SK-N-MC (cell line): ENCODE measurements at regions not wholly inside any gene's neighbourhood (a gene's known extent, or its start where the extent isn't known, plus 50 kb on each side); places are given as distances from the start of the nearest gene placed in this dataset.
"Not testable (repeated sequence)": the region's sequence is repeated elsewhere in the genome, so short reads cannot be mapped to it uniquely, and the experiment has no call there.

Experiments used
- DNase-seq: peaks from one replicate; pipeline ENCODE4 v3.0.0-alpha.2; 2011; ENCODE audit warnings: low read depth, low spot score
- H3K27ac ChIP-seq: fragments of 200-600 bp; sonication (generic); 2 replicates; pipeline ENCODE4 v1.5.1; 2016; ENCODE audit warnings: mixed run types
- H3K36me3 ChIP-seq: fragments of 200-600 bp; sonication (generic); 2 replicates; pipeline ENCODE4 v1.6.1; 2017; ENCODE audit warnings: antibody characterized with exemption, low read length, mixed read lengths; ENCODE audit not compliant: insufficient read depth
- H3K4me3 ChIP-seq: fragments of 200-600 bp; sonication (generic); 2 replicates; pipeline ENCODE4 v1.5.1; 2016
- H3K9ac ChIP-seq: fragments of 200-600 bp; sonication (generic); 2 replicates; pipeline ENCODE4 v1.8.0; 2017; ENCODE audit warnings: mixed run types, mixed read lengths; ENCODE audit not compliant: insufficient read length
- H3K9me3 ChIP-seq: fragments of 200-600 bp; sonication (generic); 2 replicates; pipeline ENCODE4 v1.6.1; 2017; ENCODE audit warnings: low read depth, mild to moderate bottlenecking, antibody characterized with exemption, low read length, moderate library complexity, mixed read lengths
- EZH2 ChIP-seq: fragments of 200-600 bp; sonication (generic); IDR thresholded peaks from one replicate; pipeline ENCODE4 v1.6.1; 2017; ENCODE audit warnings: antibody characterized with exemption
- FOXP2 ChIP-seq: optimal IDR thresholded peaks from 2 replicates; pipeline ENCODE3; 2011; ENCODE audit warnings: mild to moderate bottlenecking, moderate library complexity; ENCODE audit not compliant: insufficient read depth; ENCODE audit errors: extremely low read length, control extremely low read depth
- POLR2AphosphoS5 ChIP-seq: IDR thresholded peaks from 2 replicates; pipeline ENCODE4 v1.6.1; 2012; ENCODE audit warnings: mild to moderate bottlenecking, low read depth, low read length, borderline replicate concordance

DNA sequence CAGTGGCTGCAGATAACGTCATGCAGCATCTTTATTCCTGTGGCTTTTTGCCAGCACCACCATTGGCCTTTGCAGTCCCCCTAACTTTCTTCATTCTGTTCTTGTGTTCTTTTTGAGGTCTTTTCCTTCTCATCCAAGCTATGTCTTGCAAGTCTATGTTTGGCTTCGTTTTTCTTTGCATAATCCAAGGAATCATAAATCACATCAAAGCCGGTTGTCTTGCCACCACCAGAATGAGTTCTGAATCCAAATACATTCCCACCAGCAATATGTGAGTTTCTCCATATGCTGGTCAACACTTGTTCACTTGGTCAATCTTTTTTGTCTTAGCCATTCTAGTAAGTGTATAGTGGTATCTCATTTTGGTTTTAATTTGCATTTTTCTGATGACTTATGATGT lies 70.6 kb upstream of the AK4 start:
- Histone ChIP-seq H3K9me3 (no peaks in the 10 kb centered on the region), H3K36me3 (no peaks in the 10 kb centered on the region), H3K27ac (no peak overlapping the region), H3K4me3 (no peak overlapping the region), H3K9ac (no peak overlapping the region)
- no peak for TF ChIP-seq POLR2AphosphoS5
- TF ChIP-seq FOXP2 = no peak
- no peak for TF ChIP-seq EZH2
- DNase-seq = no peak

DNA sequence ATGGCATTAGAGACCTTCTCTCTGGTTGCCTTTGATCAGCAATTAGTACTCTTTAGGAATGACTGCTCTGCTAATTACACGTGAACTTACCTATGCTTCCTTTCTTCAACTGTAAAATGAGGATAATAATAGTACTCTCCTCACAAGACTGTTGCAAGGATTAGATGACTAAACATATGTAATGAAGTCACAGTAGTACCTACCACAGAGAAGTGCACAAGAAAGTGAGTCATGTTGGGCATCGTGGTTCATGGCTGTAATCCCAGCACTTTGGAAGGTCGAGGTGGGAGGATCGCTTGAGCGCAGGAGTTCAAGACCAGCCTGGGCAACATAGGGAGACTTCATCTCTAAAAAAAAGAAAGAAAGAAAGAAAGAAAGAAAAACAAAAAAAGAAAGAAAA lies 68.1 kb upstream of the AK4 start:
- DNase-seq = no peak
- H3K4me3 ChIP-seq = no peak overlapping the region
- TF ChIP-seq FOXP2 (no peak), EZH2 (no peak), POLR2AphosphoS5 (no peak)
- no peak overlapping the region for H3K27ac ChIP-seq
- H3K9ac ChIP-seq = no peak overlapping the region
- no peaks in the 10 kb centered on the region for H3K9me3 ChIP-seq
- no peaks in the 10 kb centered on the region for H3K36me3 ChIP-seq

DNA sequence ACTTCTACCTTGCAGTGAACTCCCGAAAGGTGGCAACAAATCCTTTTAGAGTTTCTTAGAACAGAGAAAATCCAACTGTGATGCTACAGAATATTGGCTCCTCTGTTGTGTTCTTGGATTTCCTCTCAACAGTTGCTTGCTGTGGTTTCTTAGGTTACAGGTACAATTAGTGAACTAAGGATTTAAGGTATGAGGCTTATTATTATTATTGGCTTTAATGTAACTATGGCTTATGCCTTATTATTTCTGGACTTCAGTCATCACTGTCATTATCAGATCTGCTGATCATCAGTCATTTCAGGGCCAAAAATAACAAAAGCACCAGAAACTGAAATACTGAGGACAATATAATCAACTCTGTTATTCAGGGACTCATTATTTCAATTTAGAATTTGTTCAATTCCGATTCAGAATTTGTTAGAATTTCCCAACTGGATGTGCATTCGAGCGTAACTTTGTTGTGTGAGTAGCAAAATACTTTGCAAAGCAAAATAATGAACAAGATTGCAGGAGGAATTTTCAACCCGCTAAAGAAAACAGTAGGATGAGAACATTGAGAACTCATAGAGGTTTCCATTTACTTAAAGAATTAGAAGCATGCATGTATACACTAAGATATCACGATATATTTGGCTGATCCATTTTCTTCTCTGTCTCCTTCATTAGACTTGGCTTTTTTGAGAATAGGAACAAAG lies 65.5 kb upstream of the AK4 start:
- TF ChIP-seq EZH2 (no peak), FOXP2 (no peak), POLR2AphosphoS5 (no peak)

DNA sequence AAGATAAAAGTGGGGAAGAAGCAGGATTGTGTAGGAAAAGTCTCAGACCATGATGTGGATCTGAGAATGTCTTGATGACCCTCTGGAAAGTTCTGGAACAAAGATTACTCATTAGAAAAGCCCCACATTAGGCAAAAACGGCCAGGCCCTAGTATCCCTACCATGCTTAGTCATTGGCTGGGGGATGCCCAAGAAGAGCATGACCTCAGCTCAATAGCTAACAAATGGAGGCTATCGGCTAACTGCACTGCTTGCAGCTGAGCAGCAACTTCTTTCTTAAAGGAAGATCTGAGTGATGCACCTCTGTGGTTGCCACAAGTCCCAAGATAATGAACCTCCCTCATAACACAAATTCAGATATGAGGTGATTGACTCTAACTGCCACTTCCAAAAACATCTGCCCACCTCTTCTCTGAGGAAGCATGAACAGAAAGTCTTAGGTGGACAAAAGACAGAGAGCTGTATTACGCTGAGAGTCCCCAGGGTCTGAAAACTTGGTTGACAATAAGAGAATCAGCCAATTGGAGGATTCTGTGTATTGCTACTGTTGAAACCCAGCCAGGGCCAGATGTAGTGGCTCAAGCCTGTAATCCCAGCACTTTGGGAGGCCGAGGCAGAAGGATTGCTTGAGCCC lies 64.6 kb upstream of the AK4 start:
- Histone ChIP-seq H3K27ac (no peak overlapping the region), H3K9ac (no peak overlapping the region), H3K4me3 (no peak overlapping the region), H3K9me3 (no peaks in the 10 kb centered on the region), H3K36me3 (no peaks in the 10 kb centered on the region)
- DNase-seq = no peak
- TF ChIP-seq POLR2AphosphoS5 (no peak), EZH2 (no peak), FOXP2 (no peak)

More for the DNA sequence above, 65.5 kb upstream of the AK4 start:
- Histone ChIP-seq H3K4me3 (no peak overlapping the region), H3K27ac (no peak overlapping the region), H3K9me3 (no peaks in the 10 kb centered on the region), H3K36me3 (no peaks in the 10 kb centered on the region), H3K9ac (no peak overlapping the region)
- no peak for DNase-seq

DNA sequence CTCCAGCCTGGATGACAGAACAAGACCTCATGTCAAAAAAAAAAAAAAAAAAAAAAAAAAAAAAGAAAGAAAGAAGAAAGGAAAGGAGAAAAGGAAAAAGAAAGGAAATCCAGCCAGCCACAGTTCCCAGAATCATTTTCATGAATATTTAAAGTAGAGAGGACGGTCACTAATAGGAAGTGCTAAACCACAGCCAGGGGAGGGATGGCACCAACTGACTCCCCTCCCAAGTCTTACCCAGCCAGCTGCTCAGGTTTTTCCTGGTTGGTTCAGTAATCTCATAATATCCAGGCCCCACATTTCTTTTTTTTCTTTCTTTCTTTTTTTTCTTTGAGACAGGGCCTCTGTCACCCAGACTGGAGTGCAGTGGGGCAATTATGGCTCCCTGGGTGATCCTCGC lies 63.9 kb upstream of the AK4 start:
- TF ChIP-seq POLR2AphosphoS5 (no peak), EZH2 (no peak)
- H3K9me3 ChIP-seq = no peaks in the 10 kb centered on the region
- no peak overlapping the region for H3K27ac ChIP-seq
- H3K4me3 ChIP-seq = no peak overlapping the region
- DNase-seq = no peak
- H3K36me3 ChIP-seq = no peaks in the 10 kb centered on the region
- no peak overlapping the region for H3K9ac ChIP-seq

DNA sequence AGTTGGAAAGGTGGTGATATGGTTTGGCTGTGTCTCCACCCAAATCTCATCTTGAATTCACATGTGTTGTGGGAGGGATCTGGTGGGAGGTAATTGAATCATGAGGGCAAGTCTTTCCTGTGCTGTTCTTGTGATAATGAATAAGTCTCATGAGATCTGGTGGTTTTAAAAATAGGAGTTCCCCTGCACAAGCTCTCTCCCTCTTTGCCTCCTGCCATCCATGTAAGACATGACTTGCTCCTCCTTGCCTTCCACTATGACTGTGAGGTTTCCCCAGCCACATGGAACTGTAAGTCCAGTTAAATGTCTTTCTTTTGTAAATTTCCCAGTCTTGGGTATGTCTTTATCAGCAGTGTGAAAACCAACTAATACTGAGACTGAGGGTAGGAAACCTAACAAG lies 60.5 kb upstream of the AK4 start:
- not testable (repeated sequence) for H3K9me3 ChIP-seq, DNase-seq, H3K27ac ChIP-seq, H3K9ac ChIP-seq, H3K36me3 ChIP-seq, H3K4me3 ChIP-seq

DNA sequence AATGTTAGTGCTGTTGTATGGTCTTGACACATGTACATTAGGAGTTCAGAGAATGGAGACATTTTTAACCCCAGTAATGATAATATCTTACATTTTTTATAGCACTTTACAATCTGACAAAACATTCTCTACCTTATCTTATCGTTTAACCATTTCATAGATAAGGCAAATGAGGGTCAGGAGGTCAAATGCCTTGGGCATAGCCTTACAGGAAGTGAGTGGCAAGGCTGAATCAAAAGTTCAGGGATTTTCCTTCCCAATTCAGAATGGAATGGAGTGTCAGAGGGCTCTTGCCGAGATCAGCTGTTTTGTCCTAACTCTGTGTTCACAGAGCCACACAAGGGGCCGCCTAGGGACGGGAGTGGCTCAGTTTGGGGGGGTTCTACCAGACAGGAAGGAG lies 57.6 kb upstream of the AK4 start:
- Histone ChIP-seq H3K27ac (no peak overlapping the region), H3K36me3 (no peaks in the 10 kb centered on the region), H3K4me3 (no peak overlapping the region), H3K9me3 (no peaks in the 10 kb centered on the region), H3K9ac (no peak overlapping the region)
- TF ChIP-seq EZH2 = no peak
- TF ChIP-seq POLR2AphosphoS5 = no peak
- TF ChIP-seq FOXP2 = no peak
- no peak for DNase-seq

DNA sequence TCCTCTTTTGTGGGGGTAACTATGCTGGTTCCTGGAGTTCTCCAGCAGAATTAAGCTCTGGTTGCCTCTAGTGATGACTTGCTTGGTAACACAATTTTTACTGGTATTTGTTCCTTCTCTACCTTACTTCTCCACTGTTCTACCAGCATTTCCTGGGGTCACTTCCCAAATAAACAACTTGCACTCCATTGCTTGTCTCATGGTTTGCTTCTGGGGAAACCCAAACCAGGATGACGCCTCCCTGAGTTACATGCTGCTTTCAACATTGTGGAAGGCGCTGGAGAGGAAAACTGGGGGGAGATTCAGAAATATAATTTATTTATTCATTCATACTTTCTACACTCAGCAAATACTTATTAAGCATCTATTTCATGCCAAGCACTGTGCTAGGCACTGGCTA lies 55.3 kb upstream of the AK4 start:
- Histone ChIP-seq H3K4me3 (no peak overlapping the region), H3K36me3 (no peaks in the 10 kb centered on the region), H3K27ac (no peak overlapping the region), H3K9ac (no peak overlapping the region), H3K9me3 (no peaks in the 10 kb centered on the region)
- DNase-seq = no peak
- TF ChIP-seq FOXP2 (no peak), POLR2AphosphoS5 (no peak), EZH2 (no peak)

DNA sequence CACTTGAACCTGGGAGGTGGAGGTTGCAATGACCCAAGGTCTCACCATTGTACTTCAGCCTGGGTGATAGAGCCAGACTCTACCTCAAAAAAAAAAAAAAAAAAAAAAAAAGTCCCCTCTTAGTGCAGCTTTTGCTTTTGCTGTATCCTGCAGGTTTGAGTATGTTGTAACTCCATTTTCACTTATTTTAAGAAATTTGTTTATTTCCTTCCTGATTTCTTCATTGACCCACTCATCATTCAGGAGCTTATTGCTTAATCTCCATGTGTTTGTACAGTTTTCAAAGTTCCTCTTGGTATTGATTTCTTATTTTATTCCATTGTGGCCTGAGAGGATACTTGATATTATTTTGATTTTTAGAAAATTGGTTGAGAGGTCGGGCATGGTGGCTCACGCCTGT lies 50.9 kb upstream of the AK4 start:
- H3K4me3 ChIP-seq = no peak overlapping the region
- H3K9ac ChIP-seq = no peak overlapping the region
- no peaks in the 10 kb centered on the region for H3K36me3 ChIP-seq
- H3K9me3 ChIP-seq = no peaks in the 10 kb centered on the region
- no peak for DNase-seq
- TF ChIP-seq EZH2 (no peak), FOXP2 (no peak), POLR2AphosphoS5 (no peak)
- no peak overlapping the region for H3K27ac ChIP-seq
